ENCODE measurements at regions not wholly inside any gene's neighbourhood (a gene's known extent, or its start where the extent isn't known, plus 50 kb on each side); places are given as distances from the start of the nearest gene placed in this dataset.

DNA sequence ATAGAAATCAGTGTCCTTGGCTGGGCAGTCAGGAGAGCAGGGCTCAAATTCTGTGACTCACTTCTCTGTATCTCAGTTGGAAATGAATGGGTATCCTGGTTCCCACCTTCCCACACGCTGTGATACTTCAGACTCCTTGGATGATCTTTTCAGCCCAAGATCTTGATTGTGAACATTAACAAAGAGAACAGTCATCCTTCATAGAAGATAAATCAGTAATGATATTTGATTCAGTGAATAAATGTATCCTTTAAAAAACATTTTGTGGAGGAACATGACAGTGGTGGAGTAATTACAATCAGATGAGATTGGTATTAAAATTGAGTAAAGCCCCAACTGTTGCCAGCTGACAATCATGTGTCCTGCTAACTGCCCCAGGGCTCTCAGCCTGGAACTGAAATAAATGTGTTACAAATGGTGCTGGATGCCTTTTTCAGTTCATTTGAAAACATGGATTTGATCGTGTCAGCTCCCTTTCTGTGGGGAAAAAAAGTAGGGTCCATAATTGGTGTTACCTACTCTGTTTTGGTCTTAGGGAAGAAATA lies 72.9 kb upstream of the OR5AN1 start:
- no peak for FAIRE-seq

DNA sequence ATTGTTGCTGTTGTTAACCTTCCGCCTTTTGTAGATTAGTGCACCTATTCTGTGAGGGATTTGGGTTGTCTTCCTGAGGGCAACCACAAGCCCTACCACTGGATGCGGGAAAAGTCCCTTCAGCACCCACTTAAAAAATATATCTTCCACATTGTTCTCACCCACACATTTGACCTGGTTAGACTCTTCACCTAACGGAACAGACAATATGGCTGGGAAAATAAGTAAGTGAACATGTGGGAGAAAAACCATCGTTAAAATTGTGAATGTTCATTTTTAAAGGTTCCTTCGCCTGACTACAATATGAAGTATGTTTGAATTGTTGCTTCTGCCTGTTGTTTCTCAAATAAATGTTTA lies 72.0 kb upstream of the MPEG1 start:
- Histone ChIP-seq H3K27me3 (ENCODE audit: control insufficient read depth, insufficient read depth, low read length) (no peaks in the 10 kb centered on the region), H3K4me3 (ENCODE audit: low read depth, low read length) (no peak overlapping the region), H3K36me3 (ENCODE audit: control insufficient read depth, insufficient read depth, low read length) (no peaks in the 10 kb centered on the region)
- no peak for FAIRE-seq
- TF ChIP-seq, protein P1, sequence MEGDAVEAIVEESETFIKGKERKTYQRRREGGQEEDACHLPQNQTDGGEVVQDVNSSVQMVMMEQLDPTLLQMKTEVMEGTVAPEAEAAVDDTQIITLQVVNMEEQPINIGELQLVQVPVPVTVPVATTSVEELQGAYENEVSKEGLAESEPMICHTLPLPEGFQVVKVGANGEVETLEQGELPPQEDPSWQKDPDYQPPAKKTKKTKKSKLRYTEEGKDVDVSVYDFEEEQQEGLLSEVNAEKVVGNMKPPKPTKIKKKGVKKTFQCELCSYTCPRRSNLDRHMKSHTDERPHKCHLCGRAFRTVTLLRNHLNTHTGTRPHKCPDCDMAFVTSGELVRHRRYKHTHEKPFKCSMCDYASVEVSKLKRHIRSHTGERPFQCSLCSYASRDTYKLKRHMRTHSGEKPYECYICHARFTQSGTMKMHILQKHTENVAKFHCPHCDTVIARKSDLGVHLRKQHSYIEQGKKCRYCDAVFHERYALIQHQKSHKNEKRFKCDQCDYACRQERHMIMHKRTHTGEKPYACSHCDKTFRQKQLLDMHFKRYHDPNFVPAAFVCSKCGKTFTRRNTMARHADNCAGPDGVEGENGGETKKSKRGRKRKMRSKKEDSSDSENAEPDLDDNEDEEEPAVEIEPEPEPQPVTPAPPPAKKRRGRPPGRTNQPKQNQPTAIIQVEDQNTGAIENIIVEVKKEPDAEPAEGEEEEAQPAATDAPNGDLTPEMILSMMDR (IDR thresholded peaks at IDR 0.05; ENCODE audit: insufficient read depth, low read length, severe bottlenecking), result no peak
- no peak for DNase-seq (ENCODE audit: low read depth)

More for the DNA sequence above, 72.9 kb upstream of the OR5AN1 start:
- TF ChIP-seq, protein P1 (IDR thresholded peaks at IDR 0.05; ENCODE audit: insufficient read depth, low read length, severe bottlenecking), result no peak
- Histone ChIP-seq H3K27me3 (ENCODE audit: control insufficient read depth, insufficient read depth, low read length) (no peaks in the 10 kb centered on the region), H3K4me3 (ENCODE audit: low read depth, low read length) (no peak overlapping the region), H3K36me3 (ENCODE audit: control insufficient read depth, insufficient read depth, low read length) (no peaks in the 10 kb centered on the region)
- DNase-seq (ENCODE audit: low read depth), result no peak

DNA sequence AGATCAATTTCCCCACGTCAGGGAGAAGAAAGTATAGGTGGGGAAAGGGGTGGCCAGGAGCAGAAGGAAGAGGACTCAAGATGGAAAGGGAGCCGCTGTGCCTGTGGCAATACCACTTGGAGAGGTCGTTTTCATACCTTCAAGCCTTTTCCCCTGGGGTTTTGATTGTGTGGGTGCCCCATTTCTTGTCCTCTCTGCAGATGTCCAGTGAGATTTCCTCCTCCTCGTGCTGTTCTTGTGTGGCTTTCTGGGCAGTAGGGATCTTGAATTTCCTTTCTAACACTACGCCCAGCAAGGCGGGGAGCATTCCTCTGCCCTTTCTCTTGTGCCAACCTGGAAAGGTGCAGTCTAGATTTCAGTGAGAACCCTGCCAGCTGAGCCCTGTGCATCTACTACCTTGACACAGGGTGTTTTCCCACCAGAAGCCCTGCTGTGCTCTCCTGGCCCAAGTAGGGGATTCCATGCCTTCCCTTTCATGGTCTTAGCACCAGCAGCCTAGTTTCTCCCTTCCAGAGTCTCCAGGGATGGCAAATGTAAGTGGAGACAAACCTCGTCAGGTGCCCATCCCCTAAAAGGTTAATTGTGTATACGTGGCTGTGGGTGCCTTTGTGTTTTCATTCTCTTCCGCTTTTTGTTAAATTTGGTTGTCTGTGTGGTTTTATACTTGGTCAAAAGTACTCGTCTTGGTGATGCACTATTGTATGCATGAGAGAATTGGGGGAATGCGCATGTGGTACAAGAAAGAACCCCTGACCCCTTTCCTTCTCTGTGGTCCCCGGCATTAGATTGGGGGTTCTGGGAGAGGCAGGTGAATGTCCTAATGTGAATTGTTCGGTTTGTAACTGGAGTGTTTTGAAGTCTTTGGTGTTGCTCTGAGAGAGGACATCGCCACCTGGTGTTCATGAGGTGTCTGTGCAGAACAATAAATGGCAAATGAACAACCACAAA lies 71.4 kb upstream of the MPEG1 start:
- FAIRE-seq (peak; percentile 60), DNase-seq (ENCODE audit: low read depth) (peak; percentile 54)
- no peaks in the 10 kb centered on the region for H3K27me3 ChIP-seq (ENCODE audit: control insufficient read depth, insufficient read depth, low read length)
- TF ChIP-seq, protein P1 (IDR thresholded peaks at IDR 0.05; ENCODE audit: insufficient read depth, low read length, severe bottlenecking), result peak; percentile 81
- no peaks in the 10 kb centered on the region for H3K36me3 ChIP-seq (ENCODE audit: control insufficient read depth, insufficient read depth, low read length)
- H3K4me3 ChIP-seq (ENCODE audit: low read depth, low read length), result no peak overlapping the region

DNA sequence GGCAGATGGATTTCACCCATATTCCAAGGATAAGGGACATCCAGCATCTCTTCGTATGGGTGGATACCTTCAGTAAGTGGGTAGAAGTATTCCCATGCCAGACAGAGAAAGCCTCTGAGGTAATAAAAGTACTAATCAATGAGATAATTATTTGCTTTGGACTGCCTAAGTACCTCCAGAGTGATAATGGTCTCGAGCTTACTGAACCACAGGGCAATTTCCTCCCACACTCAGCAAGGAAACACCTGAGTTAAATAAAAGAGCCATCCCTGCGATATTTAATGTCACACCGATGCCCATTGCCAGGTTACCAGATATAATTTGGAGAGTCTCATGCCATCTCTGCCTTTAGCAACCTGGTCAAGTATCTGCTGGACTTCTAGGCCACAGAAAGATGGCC lies 70.6 kb upstream of the MPEG1 start:
- Histone ChIP-seq H3K4me3 (ENCODE audit: low read depth, low read length) (no peak overlapping the region), H3K36me3 (ENCODE audit: control insufficient read depth, insufficient read depth, low read length) (no peaks in the 10 kb centered on the region), H3K27me3 (ENCODE audit: control insufficient read depth, insufficient read depth, low read length) (no peaks in the 10 kb centered on the region)
- TF ChIP-seq, protein P1 (IDR thresholded peaks at IDR 0.05; ENCODE audit: insufficient read depth, low read length, severe bottlenecking), result no peak
- DNase-seq (ENCODE audit: low read depth) (no peak), FAIRE-seq (no peak)

DNA sequence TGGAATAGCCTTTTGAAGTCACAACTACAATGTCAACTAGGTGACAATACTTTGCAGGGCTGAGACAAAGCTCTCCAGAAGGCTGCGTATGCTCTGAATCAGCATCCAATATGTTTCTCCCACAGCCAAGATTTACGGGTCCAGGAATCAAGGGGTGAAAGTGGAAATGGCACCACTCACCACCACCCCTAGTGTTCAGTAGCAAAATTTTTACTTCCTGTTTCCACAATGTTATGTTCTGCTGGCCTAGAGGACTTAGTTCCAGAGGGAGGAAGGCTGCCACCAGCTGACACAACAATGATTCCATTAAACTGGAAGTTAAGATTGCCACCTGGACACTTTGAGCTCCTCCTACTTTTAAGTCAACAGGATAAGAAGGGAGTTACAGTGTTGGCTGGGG lies 68.5 kb upstream of the MPEG1 start:
- Histone ChIP-seq H3K27me3 (ENCODE audit: control insufficient read depth, insufficient read depth, low read length) (no peaks in the 10 kb centered on the region), H3K36me3 (ENCODE audit: control insufficient read depth, insufficient read depth, low read length) (no peaks in the 10 kb centered on the region), H3K4me3 (ENCODE audit: low read depth, low read length) (no peak overlapping the region)
- TF ChIP-seq, protein P1 (IDR thresholded peaks at IDR 0.05; ENCODE audit: insufficient read depth, low read length, severe bottlenecking), result no peak
- DNase-seq (ENCODE audit: low read depth) (no peak), FAIRE-seq (peak; percentile 13)
